ENCODE measurements at regions not wholly inside any gene's neighbourhood (a gene's known extent, or its start where the extent isn't known, plus 50 kb on each side); places are given as distances from the start of the nearest gene placed in this dataset.

DNA sequence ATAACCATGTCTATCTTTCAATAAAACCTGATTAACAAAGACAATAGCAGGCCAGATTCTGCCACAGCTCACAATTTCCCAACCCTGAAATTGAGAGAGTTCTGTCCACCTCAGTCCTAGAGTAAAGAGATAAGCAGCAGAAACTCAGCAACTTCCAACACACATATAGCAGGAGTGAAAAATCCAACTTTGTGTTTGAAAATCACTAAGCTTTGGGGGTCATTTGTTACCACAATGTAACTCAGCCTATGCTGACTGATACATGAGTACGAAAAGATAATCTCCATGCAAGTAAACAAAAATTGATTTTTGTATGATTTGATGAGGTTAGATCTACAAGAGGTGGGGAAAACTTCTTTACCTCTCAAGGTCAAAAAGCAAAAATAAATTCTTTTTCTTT is 231.0 kb upstream of the DAPK1 start:
- Mint-ChIP-seq H3K36me3 (ENCODE audit: low read depth, unreplicated experiment) (no peaks in the 10 kb centered on the region), H3K4me3 (ENCODE audit: unreplicated experiment) (no peak overlapping the region), H3K27ac (ENCODE audit: unreplicated experiment) (no peak overlapping the region), H3K27me3 (ENCODE audit: unreplicated experiment) (peaks cover 2% of the 10 kb centered on the region), H3K4me1 (ENCODE audit: unreplicated experiment) (peaks cover 30% of the 10 kb centered on the region), H3K9me3 (ENCODE audit: unreplicated experiment) (no peaks in the 10 kb centered on the region)
- DNase-seq (ENCODE audit: low spot score) = no peak
- TF ChIP-seq, protein P1, sequence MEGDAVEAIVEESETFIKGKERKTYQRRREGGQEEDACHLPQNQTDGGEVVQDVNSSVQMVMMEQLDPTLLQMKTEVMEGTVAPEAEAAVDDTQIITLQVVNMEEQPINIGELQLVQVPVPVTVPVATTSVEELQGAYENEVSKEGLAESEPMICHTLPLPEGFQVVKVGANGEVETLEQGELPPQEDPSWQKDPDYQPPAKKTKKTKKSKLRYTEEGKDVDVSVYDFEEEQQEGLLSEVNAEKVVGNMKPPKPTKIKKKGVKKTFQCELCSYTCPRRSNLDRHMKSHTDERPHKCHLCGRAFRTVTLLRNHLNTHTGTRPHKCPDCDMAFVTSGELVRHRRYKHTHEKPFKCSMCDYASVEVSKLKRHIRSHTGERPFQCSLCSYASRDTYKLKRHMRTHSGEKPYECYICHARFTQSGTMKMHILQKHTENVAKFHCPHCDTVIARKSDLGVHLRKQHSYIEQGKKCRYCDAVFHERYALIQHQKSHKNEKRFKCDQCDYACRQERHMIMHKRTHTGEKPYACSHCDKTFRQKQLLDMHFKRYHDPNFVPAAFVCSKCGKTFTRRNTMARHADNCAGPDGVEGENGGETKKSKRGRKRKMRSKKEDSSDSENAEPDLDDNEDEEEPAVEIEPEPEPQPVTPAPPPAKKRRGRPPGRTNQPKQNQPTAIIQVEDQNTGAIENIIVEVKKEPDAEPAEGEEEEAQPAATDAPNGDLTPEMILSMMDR (IDR thresholded peaks at IDR 0.05; ENCODE audit: unreplicated experiment) = no peak

DNA sequence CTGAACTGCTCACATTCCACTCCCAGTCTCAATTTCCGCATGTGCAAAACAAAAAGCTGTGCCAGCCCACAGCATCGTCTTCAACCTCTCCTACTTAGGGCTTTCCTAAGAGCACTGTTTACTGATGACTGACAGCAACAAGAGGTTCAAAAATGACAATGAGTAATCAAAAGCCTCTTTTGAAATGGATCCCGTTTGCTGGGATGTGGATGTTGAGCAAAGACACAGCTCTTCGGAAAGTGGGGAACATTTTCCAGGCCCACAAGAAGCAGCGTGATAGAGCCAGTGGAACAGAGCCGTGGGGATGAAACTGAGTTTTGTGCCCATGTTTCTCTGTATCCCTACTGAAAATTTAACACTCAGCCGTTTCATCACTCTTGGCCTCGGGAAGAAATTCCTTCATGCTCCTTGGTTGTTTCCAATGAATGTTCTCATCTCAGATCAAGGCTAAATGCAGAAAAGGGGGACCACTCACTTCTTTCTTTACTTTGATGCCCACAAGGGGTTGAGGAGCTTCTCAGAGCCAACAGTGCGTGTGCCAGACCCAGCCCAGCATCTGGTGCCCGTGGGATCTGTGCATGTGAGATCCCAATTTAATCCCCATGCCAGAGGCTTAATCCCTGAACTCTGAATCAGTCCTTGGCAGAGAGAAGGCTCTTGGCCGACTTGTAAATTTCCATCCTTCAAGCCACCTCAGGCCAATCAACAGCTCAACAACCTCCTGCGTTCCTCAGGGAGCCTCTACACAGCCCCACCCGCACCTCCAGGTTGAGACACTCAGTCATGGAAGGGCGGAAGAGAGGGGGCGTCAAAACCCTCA is 230.2 kb upstream of the DAPK1 start:
- peaks cover 30% of the 10 kb centered on the region for H3K4me1 Mint-ChIP-seq (ENCODE audit: unreplicated experiment)
- DNase-seq (ENCODE audit: low spot score) = no peak
- H3K27me3 Mint-ChIP-seq (ENCODE audit: unreplicated experiment) = peaks cover 2% of the 10 kb centered on the region
- no peaks in the 10 kb centered on the region for H3K9me3 Mint-ChIP-seq (ENCODE audit: unreplicated experiment)
- no peaks in the 10 kb centered on the region for H3K36me3 Mint-ChIP-seq (ENCODE audit: low read depth, unreplicated experiment)
- H3K4me3 Mint-ChIP-seq (ENCODE audit: unreplicated experiment) = no peak overlapping the region
- H3K27ac Mint-ChIP-seq (ENCODE audit: unreplicated experiment) = no peak overlapping the region
- TF ChIP-seq, protein P1 (IDR thresholded peaks at IDR 0.05; ENCODE audit: unreplicated experiment) = no peak

DNA sequence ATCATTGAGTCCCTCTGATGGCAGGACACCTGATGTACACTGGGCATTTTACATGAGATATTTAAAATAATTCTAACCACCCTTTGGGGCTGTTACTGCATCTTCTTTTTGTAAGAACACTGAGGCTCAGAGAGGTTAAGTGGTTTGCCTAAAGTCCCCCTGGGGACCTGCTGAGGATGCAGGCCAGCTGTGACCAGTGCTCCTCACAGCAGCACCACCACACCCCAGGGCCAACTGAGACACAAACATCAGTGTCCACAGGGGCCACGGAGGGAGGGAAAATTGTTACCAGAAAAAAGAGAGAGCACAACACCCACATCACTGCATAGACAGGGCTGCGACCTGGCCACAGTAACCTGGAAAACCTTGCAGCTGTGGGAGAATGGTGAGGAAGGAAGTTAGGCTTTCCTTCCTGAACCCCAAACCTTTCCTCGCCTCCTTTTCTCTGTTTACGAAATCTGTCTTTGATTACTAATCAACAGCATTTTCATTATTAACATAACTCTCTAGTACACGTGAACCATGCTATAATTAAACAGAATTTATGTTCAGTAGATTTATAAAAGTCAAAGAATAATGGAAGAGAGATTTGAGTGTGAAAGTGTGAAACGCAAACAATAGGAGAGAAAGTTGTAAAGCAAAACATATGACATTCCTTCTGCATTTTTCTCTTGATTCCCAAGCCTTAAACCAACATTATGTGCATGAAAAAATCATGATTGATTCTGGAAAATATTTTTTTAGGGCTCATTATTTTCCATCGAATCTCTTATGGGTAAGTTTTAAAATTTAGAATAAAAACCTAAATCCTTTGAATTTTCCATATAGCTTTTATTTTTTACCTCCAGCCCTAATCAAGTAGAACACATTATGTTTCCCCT is 228.1 kb upstream of the DAPK1 start:
- Mint-ChIP-seq H3K36me3 (ENCODE audit: low read depth, unreplicated experiment) (no peaks in the 10 kb centered on the region), H3K27me3 (ENCODE audit: unreplicated experiment) (peaks cover 2% of the 10 kb centered on the region), H3K27ac (ENCODE audit: unreplicated experiment) (peak overlapping the region; percentile 86), H3K4me3 (ENCODE audit: unreplicated experiment) (no peak overlapping the region), H3K4me1 (ENCODE audit: unreplicated experiment) (peaks cover 30% of the 10 kb centered on the region), H3K9me3 (ENCODE audit: unreplicated experiment) (no peaks in the 10 kb centered on the region)
- TF ChIP-seq, protein P1 (IDR thresholded peaks at IDR 0.05; ENCODE audit: unreplicated experiment) = no peak
- no peak for DNase-seq (ENCODE audit: low spot score)

DNA sequence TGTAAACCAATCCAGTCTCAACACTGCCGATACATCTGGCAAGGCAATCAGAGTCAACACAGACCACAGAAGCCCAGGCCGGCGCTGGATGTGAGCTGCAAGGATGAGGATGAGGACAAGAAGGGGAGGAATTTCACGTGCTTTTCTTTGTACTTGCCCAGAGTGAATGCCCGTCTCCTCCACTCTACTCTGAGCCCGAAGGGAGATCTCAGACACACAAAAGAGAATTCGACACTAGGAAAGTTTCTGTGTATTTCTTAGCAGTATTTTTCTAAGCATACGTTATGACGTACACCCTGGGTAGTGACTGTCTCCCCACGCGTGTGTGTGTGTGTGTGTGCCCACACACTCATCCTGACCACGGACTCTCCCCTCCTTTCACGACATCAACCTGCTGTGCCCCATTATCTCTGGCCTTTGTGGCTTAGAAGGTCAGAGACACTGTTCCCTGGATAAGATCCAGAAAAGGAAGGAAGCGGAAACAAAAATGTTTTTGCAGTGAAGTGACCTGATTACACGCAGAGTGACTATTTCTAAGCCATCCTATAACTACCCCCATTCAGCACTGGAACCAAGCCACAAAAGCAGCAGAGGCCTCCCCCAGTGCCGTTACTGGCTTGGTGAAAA is 227.3 kb upstream of the DAPK1 start:
- Mint-ChIP-seq H3K27me3 (ENCODE audit: unreplicated experiment) (peaks cover 2% of the 10 kb centered on the region), H3K4me3 (ENCODE audit: unreplicated experiment) (no peak overlapping the region), H3K27ac (ENCODE audit: unreplicated experiment) (peak overlapping the region; percentile 82), H3K36me3 (ENCODE audit: low read depth, unreplicated experiment) (no peaks in the 10 kb centered on the region), H3K4me1 (ENCODE audit: unreplicated experiment) (peaks cover 29% of the 10 kb centered on the region), H3K9me3 (ENCODE audit: unreplicated experiment) (no peaks in the 10 kb centered on the region)
- peak; percentile 24 for DNase-seq (ENCODE audit: low spot score)
- TF ChIP-seq, protein P1 (IDR thresholded peaks at IDR 0.05; ENCODE audit: unreplicated experiment) = no peak
